GM23338 (cell line): ENCODE measurements at regions not wholly inside any gene's neighbourhood (a gene's known extent, or its start where the extent isn't known, plus 50 kb on each side); places are given as distances from the start of the nearest gene placed in this dataset.
"Not testable (repeated sequence)": the region's sequence is repeated elsewhere in the genome, so short reads cannot be mapped to it uniquely, and the experiment has no call there.

ENCODE experiments used
- CREB1 ChIP-seq: fragments of 250-450 bp; sonication (Bioruptor Pico); IDR thresholded peaks from 2 replicates; pipeline ENCODE4 v1.5.0; 2020; ENCODE audit warnings: low read depth, mild to moderate bottlenecking, moderate library complexity
- CTCF ChIP-seq, 2 experiments: fragments of 200-600 bp in 1 of 2; sonication (generic) in 1 of 2; conservative IDR thresholded peaks; 2 replicates each; pipeline versions ENCODE4 v1.5.1 to v1.6.1; 2016 to 2017; ENCODE audit warnings: antibody characterized with exemption in 2 of 2, low read depth in 2 of 2, mild to moderate bottlenecking in 2 of 2, moderate library complexity in 1 of 2
- ETS1 ChIP-seq: IDR thresholded peaks from 2 replicates; pipeline ENCODE4 v1.6.1; 2016; ENCODE audit warnings: antibody characterized with exemption
- EZH2 ChIP-seq: fragments of 200-600 bp; sonication (generic); IDR thresholded peaks from one replicate; pipeline ENCODE4 v1.8.0; 2017; ENCODE audit warnings: antibody characterized with exemption, mild to moderate bottlenecking, low read depth; ENCODE audit not compliant: unreplicated experiment
- EZH2phosphoT487 ChIP-seq: fragments of 200-600 bp; sonication (generic); IDR thresholded peaks from one replicate; pipeline ENCODE4 v1.8.1; 2018; ENCODE audit warnings: antibody characterized with exemption; ENCODE audit not compliant: unreplicated experiment
- NANOG ChIP-seq: IDR thresholded peaks from 2 replicates; pipeline ENCODE4 v1.6.1; 2016; ENCODE audit warnings: antibody characterized with exemption, borderline replicate concordance
- POLR2AphosphoS5 ChIP-seq: IDR thresholded peaks from 2 replicates; pipeline ENCODE4 v1.6.1; 2016; ENCODE audit warnings: antibody characterized with exemption, low read depth
- STAT1 ChIP-seq: IDR thresholded peaks from one replicate; pipeline ENCODE4 v1.6.1; 2016; ENCODE audit warnings: antibody characterized with exemption; ENCODE audit not compliant: unreplicated experiment
- ZNF114 ChIP-seq: fragments of 250-450 bp; sonication (Bioruptor Pico); IDR thresholded peaks from 2 replicates; pipeline ENCODE4 v1.5.0; 2020; ENCODE audit warnings: mild to moderate bottlenecking, moderate library complexity
- TF ChIP-seq, protein P1 (sequence below): IDR thresholded peaks from one replicate; pipeline ENCODE4 v1.6.1; 2018; ENCODE audit warnings: antibody characterized with exemption; ENCODE audit not compliant: unreplicated experiment

GRCh38 chr15:28778397-28778796, 66.2 kb upstream of the GOLGA8M start:
- TF ChIP-seq CTCF (conservative IDR thresholded peaks at IDR 0.05; ENCODE audit: low read depth in 2 of 2); NANOG; EZH2; STAT1; POLR2AphosphoS5; EZH2phosphoT487; CREB1 (CRISPR knock-in tag); ETS1; ZNF114 (CRISPR knock-in tag): not testable (repeated sequence)
- TF ChIP-seq, protein P1, sequence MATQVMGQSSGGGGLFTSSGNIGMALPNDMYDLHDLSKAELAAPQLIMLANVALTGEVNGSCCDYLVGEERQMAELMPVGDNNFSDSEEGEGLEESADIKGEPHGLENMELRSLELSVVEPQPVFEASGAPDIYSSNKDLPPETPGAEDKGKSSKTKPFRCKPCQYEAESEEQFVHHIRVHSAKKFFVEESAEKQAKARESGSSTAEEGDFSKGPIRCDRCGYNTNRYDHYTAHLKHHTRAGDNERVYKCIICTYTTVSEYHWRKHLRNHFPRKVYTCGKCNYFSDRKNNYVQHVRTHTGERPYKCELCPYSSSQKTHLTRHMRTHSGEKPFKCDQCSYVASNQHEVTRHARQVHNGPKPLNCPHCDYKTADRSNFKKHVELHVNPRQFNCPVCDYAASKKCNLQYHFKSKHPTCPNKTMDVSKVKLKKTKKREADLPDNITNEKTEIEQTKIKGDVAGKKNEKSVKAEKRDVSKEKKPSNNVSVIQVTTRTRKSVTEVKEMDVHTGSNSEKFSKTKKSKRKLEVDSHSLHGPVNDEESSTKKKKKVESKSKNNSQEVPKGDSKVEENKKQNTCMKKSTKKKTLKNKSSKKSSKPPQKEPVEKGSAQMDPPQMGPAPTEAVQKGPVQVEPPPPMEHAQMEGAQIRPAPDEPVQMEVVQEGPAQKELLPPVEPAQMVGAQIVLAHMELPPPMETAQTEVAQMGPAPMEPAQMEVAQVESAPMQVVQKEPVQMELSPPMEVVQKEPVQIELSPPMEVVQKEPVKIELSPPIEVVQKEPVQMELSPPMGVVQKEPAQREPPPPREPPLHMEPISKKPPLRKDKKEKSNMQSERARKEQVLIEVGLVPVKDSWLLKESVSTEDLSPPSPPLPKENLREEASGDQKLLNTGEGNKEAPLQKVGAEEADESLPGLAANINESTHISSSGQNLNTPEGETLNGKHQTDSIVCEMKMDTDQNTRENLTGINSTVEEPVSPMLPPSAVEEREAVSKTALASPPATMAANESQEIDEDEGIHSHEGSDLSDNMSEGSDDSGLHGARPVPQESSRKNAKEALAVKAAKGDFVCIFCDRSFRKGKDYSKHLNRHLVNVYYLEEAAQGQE, result not testable (repeated sequence)
